Smooth muscle cell (in vitro differentiated cells): ENCODE measurements at regions not wholly inside any gene's neighbourhood (a gene's known extent, or its start where the extent isn't known, plus 50 kb on each side); places are given as distances from the start of the nearest gene placed in this dataset.

ENCODE experiments used
- DNase-seq: peaks from one replicate; lab custom pipeline; 2025; ENCODE audit not compliant: unreplicated experiment; lab: John Stamatoyannopoulos, UW
- H2AFZ ChIP-seq: fragments of 200-600 bp; sonication (generic); 2 replicates; pipeline ENCODE4 v1.6.0; 2016; ENCODE audit warnings: antibody characterized with exemption, low read depth, mild to moderate bottlenecking
- H3F3A ChIP-seq: fragments of 200-600 bp; sonication (generic); 2 replicates; pipeline ENCODE4 v1.6.0; 2017; ENCODE audit warnings: antibody characterized with exemption, low read depth
- H3K27ac ChIP-seq: fragments of 200-600 bp; sonication (generic); 2 replicates; pipeline ENCODE4 v1.5.1; 2016; ENCODE audit warnings: low read depth, mild to moderate bottlenecking
- H3K27me3 ChIP-seq: fragments of 200-600 bp; sonication (generic); 2 replicates; pipeline ENCODE4 v1.6.1; 2016; ENCODE audit warnings: low read depth, mild to moderate bottlenecking
- H3K36me3 ChIP-seq: fragments of 200-600 bp; sonication (generic); 2 replicates; pipeline ENCODE4 v1.5.1; 2016; ENCODE audit warnings: low read depth
- H3K4me1 ChIP-seq: fragments of 200-600 bp; sonication (generic); 2 replicates; pipeline ENCODE4 v1.5.1; 2016; ENCODE audit warnings: low read depth
- H3K4me2 ChIP-seq: fragments of 200-600 bp; sonication (generic); 2 replicates; pipeline ENCODE4 v1.6.0; 2016; ENCODE audit warnings: mild to moderate bottlenecking
- H3K4me3 ChIP-seq: fragments of 200-600 bp; sonication (generic); 2 replicates; pipeline ENCODE4 v1.5.1; 2016; ENCODE audit warnings: mild to moderate bottlenecking
- H3K79me2 ChIP-seq: fragments of 200-600 bp; sonication (generic); 2 replicates; pipeline ENCODE4 v1.6.0; 2016; ENCODE audit warnings: low read depth, mild to moderate bottlenecking
- H3K9ac ChIP-seq: fragments of 200-600 bp; sonication (generic); 2 replicates; pipeline ENCODE4 v1.6.0; 2016; ENCODE audit warnings: low read depth
- H3K9me3 ChIP-seq: fragments of 200-600 bp; sonication (generic); replicated peaks from 2 replicates; pipeline ENCODE4 v1.5.1; 2016; ENCODE audit warnings: low read depth
- H4K20me1 ChIP-seq: fragments of 200-600 bp; sonication (generic); 2 replicates; pipeline ENCODE4 v1.6.0; 2016; ENCODE audit warnings: low read depth
- CTCF ChIP-seq: fragments of 200-600 bp; sonication (generic); IDR thresholded peaks from 2 replicates; pipeline ENCODE4 v1.5.1; 2017; ENCODE audit warnings: borderline replicate concordance, mild to moderate bottlenecking, antibody characterized with exemption; ENCODE audit not compliant: insufficient read depth, poor library complexity, severe bottlenecking
- WGBS: methylation state at CpG from one replicate; pipeline ENCODE4 v1.1.7; 2016; ENCODE audit warnings: low lambda C conversion rate; 5-methylcytosine and 5-hydroxymethylcytosine counted together

GRCh38 chr2:221097949-221098348, 474.2 kb downstream of the EPHA4 start:
- Histone ChIP-seq H3K36me3 (no peaks in the 10 kb centered on the region), H3K27me3 (peaks cover 21% of the 10 kb centered on the region)
- TF ChIP-seq CTCF = no peak

GRCh38 chr2:221100467-221101089, 471.5 kb downstream of the EPHA4 start:
- Histone ChIP-seq H3K27ac (no peak overlapping the region), H3K9me3 (no peaks in the 10 kb centered on the region), H3F3A (no peaks in the 10 kb centered on the region), H4K20me1 (no peaks in the 10 kb centered on the region), H2AFZ (no peak overlapping the region), H3K27me3 (peaks cover 15% of the 10 kb centered on the region), H3K4me2 (no peak overlapping the region), H3K36me3 (no peaks in the 10 kb centered on the region), H3K79me2 (no peaks in the 10 kb centered on the region), H3K4me1 (peaks cover 3% of the 10 kb centered on the region), H3K4me3 (no peak overlapping the region), H3K9ac (no peak overlapping the region)
- 72% methylated on average over 11 of the region's 11 CpGs for WGBS
- no peak for TF ChIP-seq CTCF
- DNase-seq = no peak

More at GRCh38 chr2:221097949-221098348, 474.2 kb downstream of the EPHA4 start:
- H2AFZ ChIP-seq = no peak overlapping the region
- no peaks in the 10 kb centered on the region for H4K20me1 ChIP-seq
- H3F3A ChIP-seq = no peaks in the 10 kb centered on the region
- no peaks in the 10 kb centered on the region for H3K9me3 ChIP-seq
- H3K4me2 ChIP-seq = no peak overlapping the region
- no peak for DNase-seq
- 94% methylated on average over 7 of the region's 7 CpGs for WGBS
- H3K4me3 ChIP-seq = no peak overlapping the region
- no peaks in the 10 kb centered on the region for H3K79me2 ChIP-seq
- H3K9ac ChIP-seq = no peak overlapping the region
- H3K4me1 ChIP-seq = peaks cover 3% of the 10 kb centered on the region
- H3K27ac ChIP-seq = no peak overlapping the region

GRCh38 chr2:221102896-221103688, 469.0 kb downstream of the EPHA4 start:
- no peak for DNase-seq
- Histone ChIP-seq H2AFZ (no peak overlapping the region), H3K4me2 (no peak overlapping the region), H3K79me2 (no peaks in the 10 kb centered on the region), H3K9me3 (no peaks in the 10 kb centered on the region), H3K27ac (no peak overlapping the region), H3K36me3 (no peaks in the 10 kb centered on the region), H3K4me1 (no peaks in the 10 kb centered on the region), H4K20me1 (no peaks in the 10 kb centered on the region), H3K9ac (no peak overlapping the region), H3K27me3 (peaks cover 36% of the 10 kb centered on the region), H3K4me3 (no peak overlapping the region), H3F3A (no peaks in the 10 kb centered on the region)
- no peak for TF ChIP-seq CTCF
- WGBS = 82% methylated on average over 6 of the region's 6 CpGs
